H54 (cell line): ENCODE measurements at regions not wholly inside any gene's neighbourhood (a gene's known extent, or its start where the extent isn't known, plus 50 kb on each side); places are given as distances from the start of the nearest gene placed in this dataset.
"Not testable (repeated sequence)": the region's sequence is repeated elsewhere in the genome, so short reads cannot be mapped to it uniquely, and the experiment has no call there.

Experiments
- DNase-seq: peaks from one replicate; pipeline ENCODE4 v3.0.0; 2011; ENCODE audit warnings: low spot score, mixed read lengths; ENCODE audit not compliant: insufficient read length
- FAIRE-seq: peaks from 3 replicates; lab custom pipeline; 2011; peaks lifted over from hg19 to GRCh38; lab: Jason Lieb, UNC
- POLR2A ChIP-seq: IDR thresholded peaks from 2 replicates; pipeline ENCODE4 v1.6.1; 2011; ENCODE audit warnings: low read depth, mild to moderate bottlenecking, low read length

DNA sequence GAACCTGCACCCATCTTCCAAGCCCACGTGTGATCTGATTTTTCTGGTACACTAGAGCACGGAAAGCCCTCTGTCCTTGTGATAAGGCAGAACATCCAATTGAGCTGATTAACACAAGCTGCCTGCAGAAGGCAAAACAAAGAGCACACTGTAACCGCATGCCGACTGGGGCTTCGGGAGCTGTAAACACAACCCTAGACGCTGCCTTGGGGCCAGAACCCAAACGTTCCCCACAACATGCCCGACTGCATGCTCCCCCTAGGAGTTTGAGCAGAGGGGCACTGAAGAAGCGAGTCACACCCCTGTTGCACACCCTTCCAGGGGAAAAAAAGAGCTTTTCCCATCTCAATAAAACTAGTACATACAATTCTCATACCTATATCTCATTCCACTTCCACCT lies 470.7 kb downstream of the HTR1B start:
- no peak for FAIRE-seq
- no peak for DNase-seq
- no peak for TF ChIP-seq POLR2A

DNA sequence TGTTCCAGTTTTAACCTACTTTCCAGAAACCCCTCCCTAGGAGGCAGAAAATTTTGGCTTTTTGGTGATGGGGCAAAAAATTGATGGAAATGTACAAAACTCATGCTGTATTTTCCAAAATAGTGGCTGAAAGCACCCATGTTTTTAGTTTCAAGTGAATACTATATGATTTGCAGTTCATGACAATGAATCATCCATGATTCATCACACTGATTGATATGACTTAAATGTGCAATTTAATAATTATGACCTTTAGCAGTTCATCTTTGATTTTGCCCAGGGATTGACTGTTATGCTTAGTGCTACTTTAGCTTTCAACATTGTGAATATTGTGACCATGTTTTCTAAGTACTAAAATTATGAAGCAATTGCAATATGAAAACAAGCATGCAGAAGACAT lies 478.7 kb downstream of the HTR1B start:
- DNase-seq = no peak
- FAIRE-seq = peak; percentile 48
- no peak for TF ChIP-seq POLR2A

DNA sequence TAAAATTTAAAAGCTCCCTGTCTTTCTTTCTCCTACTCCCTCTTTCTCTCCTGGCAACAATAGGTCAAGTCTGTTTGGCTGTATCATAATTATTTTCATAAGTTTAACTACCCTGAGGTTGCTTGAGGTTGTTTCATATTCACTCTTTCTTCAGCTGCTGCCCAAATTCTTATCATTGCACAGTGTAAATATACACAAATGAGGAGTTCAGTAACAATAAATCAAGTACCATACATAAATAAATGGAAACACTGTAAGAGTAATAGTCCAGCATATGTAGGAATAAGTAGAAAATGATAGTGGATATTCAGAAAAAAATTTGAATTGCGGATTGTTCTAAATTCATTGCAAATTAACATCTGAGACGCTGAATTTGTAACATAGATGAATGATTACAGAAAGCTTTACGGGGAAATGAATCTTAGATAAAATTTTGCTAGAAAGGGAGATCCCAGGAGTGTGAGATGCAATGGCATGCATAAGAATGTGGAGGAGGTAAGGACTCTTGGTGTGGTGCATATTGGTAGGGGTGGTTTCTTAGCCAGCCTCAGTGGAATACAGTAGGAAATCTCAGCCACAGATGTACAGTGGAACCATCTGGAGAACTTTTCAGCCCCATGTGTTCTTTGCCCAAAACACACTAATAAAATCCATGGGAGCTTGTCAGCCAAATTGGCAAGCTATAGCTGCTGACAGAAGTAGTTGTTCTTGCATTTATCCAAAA lies 480.7 kb downstream of the HTR1B start:
- FAIRE-seq (no peak), DNase-seq (no peak)
- TF ChIP-seq POLR2A = no peak

DNA sequence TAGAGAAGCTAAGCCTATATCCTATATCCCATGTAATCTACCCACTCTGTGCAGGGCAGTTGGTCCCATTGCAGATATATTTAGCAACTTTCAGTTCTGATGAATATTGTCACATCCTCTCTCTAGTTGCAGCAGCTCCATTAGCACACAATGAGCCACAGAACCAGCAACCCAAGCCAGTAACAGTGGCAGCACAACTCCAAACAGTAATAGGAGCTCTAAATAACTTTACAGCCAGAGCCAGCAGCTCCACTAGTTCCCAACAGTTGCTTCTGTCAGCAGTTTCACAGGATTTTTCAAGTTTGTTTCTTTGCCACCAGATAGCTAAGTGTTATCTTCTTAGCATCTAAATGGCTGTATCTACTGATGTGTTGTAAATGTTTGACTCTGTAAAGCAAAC lies 490.8 kb downstream of the HTR1B start:
- no peak for TF ChIP-seq POLR2A
- DNase-seq (no peak), FAIRE-seq (no peak)

DNA sequence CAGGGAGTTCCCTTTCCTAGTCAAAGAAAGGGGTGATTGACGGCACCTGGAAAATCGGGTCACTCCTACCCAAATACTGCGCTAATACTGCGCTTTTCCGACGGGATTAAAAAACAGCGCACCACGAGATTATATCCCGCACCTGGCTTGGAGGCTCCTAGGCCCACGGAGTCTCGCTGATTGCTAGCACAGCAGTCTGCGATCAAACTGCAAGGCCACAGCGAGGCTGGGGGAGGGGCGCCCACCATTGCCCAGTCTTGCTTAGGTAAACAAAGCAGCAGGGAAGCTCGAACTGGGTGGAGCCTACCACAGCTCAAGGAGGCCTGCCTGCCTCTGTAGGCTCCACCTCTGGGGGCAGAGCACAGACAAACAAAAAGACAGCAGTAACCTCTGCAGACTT lies 504.1 kb downstream of the HTR1B start:
- not testable (repeated sequence) for DNase-seq, FAIRE-seq

DNA sequence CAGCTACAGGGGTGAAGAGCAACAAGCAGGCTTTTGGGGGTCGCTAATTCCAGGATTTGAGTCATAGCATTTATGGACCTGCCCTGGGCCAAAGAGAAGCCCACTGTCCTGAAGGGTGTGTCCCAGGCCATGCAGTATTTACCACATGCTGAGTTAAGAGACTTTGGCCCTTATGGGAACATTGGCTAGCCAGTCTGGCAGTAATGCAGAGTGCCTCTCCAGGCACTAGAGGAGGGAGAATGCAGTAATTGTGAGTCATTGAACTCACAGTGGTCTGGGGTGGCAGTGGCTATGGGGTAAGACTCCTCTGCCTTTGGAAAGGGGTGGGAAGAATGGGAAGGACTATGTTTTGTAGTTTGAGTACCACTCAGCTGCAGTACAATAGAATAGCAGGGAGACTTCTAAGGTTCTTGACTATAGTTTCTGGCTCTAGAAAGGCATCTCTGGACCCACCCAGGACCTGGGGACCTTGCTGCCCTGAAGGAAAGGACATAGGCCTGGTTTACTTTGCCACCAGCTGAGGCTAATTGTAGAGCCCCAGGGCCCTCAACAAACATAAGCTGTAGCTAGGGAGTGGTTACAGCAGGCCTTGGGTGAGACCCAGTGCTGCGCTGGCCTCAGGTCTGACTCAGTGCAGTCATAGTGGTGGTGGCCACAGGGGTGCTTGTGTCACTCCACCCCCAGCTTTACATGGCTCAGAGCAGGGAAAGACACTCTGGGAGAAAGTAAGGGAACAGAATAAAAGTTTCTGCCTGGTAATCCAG lies 520.9 kb downstream of the HTR1B start:
- FAIRE-seq = no peak

DNA sequence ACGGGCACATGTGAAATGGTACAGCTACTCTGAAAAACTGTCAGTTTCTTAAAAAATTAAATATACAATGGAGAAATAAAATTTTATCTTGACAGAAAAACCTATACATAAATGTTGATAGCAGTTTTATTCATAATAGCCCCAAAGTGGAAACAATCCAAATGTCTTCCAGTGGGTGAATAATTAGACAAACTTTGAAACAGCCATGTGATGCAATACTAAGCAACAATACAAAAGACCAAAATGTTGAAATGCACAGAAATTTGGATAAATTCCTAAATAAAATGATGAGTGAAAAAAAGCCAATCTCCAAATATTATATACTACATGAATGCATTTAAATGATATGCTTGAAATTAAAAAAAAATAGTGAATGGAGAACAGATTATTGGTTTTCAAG lies 523.1 kb downstream of the HTR1B start:
- DNase-seq (no peak), FAIRE-seq (no peak)
- no peak for TF ChIP-seq POLR2A

More for the DNA sequence above, 520.9 kb downstream of the HTR1B start:
- no peak for TF ChIP-seq POLR2A
- DNase-seq = no peak

DNA sequence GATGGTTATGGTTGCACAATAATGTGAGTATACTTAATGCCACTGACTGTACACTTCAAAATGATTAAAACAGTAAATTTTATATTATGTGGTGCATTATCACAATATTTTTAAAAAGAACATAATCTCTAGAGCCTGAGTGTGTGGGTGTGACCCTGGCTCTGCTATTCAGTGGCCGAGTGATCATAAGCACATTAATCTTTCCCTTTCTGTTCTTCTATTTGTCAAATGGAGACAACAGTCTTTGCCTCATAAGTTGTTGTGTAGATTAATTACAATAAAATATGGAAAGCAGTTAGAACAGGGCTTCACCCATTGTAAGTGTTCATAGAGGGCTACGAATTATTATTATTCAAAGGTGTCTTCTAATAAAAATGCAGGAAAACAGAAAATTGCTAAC lies 548.6 kb downstream of the HTR1B start:
- DNase-seq (no peak), FAIRE-seq (no peak)
- no peak for TF ChIP-seq POLR2A

DNA sequence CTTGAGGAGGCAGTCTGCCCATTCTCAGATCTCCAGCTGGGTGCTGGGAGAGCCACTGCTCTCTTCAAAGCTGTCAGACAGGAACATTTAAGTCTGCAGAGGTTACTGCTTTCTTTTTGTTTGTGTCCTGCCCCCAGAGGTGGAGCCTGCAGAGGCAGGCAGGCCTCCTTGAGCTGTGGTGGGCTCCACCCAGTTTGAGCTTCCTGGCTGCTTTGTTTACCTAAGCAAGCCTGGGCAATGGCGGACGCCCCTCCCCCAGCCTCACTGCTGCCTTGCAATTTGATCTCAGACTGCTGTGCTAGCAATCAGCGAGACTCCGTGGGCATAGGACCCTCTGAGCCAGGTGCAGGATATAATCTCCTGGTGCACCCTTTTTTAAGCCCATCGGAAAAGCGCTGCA lies 557.8 kb downstream of the HTR1B start:
- DNase-seq, FAIRE-seq: not testable (repeated sequence)

DNA sequence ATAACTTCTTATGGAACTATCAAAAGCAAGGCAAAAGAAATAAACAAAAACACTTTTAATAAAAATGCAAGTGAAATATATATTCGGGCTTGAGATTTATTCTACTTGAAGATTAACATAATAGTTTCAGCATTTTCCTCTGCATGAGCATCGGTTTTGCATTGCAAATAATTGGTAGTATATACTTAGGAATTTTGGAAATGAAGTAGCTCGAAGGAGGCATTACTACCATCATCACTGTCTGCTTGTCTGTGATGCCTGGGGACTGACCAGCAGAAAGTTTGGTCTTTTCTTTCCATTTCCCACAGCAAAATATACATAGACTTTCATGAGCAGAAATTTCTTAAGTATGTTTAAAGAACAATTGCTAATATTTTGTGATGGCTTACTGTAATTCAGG lies 570.7 kb downstream of the HTR1B start:
- DNase-seq = no peak
- no peak for TF ChIP-seq POLR2A
- FAIRE-seq = no peak

DNA sequence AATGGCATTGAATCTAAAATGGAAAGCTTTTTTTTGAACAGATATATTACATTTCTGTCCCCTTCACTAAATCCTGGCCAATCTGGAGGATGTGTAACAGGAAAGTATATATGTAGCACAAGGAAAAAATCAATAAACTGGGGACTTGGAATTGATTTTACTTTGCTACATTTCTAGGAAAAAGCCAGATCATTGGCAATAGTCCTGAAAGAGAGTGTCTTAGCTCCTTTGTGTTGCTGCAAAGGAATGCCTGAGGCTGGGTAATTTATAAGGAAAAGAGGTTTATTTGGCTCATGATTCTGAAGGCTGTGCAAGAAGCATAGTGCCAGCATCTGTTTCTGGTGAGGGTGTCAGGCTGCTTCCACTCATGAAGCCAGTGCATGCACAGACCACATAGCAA lies 574.9 kb downstream of the HTR1B start:
- DNase-seq (no peak), FAIRE-seq (no peak)
- no peak for TF ChIP-seq POLR2A

DNA sequence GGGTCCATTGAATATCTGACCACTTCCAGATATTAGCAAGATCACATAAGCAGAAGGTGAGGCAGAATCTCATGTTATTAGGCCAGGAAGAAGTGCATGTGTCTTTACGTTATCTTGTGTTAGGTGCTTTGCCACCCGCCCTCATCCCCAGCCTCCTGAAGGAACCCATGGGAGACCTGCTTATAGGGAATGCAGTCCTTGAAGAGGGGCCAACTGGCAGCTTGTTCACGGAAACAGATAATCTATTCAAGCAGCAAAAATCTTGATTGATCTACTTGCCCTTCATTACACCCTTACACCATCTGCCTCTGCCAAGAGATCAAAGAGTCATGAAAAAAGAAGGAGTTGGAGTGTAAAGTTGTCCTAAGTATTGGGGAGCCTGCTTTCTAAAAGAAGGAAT lies 576.4 kb downstream of the HTR1B start:
- FAIRE-seq = no peak

DNA sequence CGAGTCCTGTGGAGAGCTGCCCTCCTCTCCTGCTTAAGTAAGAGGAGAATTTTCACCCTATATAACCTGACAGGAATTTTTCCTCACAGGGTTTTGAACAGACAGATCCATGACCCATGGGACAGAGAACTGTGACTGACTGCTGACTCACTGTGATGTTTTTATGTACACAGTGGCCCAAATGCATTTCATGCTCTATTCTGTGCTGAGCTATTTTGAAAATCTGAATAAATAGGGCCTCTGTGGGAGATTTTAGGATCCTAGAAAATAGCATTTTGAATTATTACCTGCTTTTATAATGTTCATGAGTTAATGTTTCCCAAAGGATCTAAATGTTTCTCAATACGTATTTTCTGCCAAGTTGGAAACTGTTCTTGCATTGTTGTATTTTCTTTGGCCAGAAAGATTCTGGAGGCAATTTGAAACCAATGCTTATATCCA lies 577.4 kb downstream of the HTR1B start:
- FAIRE-seq = no peak
- DNase-seq = no peak
- no peak for TF ChIP-seq POLR2A

More for the DNA sequence above, 576.4 kb downstream of the HTR1B start:
- TF ChIP-seq POLR2A = no peak
- DNase-seq = no peak

DNA sequence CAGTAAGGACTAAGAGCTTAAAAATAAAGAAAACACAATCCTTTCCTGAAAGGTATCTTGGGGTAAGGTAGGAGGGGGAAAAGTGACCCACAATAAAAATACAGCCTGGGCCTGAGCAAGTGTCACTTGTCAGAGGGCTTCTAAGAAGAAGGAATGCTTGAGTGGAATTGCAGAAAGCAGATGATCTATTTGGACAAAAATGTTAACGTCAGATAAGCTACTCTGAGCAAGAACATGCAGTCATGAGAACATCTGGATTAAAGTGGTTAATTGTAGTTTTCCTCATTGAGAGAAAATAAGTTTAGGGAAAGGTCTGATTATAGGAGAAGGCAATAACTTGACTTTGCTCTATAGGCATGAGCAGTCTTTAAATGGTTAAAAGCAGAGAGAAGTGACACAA lies 581.9 kb downstream of the HTR1B start:
- FAIRE-seq (no peak), DNase-seq (no peak)
- no peak for TF ChIP-seq POLR2A

DNA sequence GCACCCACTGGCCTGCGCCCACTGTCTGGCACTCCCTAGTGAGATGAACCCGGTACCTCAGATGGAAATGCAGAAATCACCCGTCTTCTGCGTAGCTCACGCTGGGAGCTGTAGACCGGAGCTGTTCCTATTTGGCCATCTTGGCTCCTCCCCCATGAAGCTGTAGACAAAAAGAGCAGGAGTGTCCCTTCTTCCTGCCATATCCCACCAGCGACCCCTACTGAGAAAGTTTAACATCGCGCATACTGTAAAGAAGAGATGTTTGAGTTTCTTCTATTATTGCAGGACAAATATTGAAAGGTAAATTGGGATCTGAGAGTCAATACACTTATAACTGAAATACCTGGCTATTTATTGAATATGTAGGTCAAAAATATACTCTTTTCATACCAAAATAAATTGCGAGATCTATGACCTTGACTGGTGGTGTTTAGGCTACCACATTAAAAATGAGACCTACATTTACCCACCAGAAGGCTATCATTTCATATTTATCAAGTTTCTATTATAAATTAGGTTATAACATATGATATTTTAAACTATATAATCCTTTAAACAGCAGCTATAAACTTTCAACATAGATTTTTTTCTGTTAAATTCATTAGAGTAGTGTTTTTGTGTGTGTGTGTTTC lies 586.3 kb downstream of the HTR1B start:
- FAIRE-seq (no peak), DNase-seq (no peak)
- TF ChIP-seq POLR2A = no peak

DNA sequence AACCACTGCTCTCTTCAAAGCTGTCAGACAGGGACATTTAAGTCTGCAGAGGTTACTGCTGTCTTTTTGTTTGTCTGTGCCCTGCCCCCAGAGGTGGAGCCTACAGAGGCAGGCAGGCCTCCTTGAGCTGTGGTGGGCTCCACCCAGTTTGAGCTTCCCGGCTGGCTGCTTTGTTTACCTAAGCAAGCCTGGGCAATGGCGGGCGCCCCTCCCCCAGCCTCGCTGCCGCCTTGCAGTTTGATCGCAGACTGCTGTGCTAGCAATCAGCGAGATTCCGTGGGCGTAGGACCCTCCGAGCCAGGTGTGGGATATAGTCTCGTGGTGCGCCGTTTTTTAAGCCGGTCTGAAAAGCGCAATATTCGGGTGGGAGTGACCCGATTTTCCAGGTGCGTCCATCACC lies 586.9 kb downstream of the HTR1B start:
- FAIRE-seq = not testable (repeated sequence)

More for the DNA sequence above, 586.9 kb downstream of the HTR1B start:
- DNase-seq = not testable (repeated sequence)
